Ovary (tissue), 3 donors: ENCODE measurements at regions not wholly inside any gene's neighbourhood (a gene's known extent, or its start where the extent isn't known, plus 50 kb on each side); places are given as distances from the start of the nearest gene placed in this dataset.

Source experiments
- CTCF ChIP-seq, 3 donors: fragments of 450-650 bp in 2 of 3; fragments of 200-600 bp in 1 of 3; IDR thresholded peaks; one replicate each; pipeline versions ENCODE4 v1.5.1 to v1.8.0; 2016 to 2022; ENCODE audit warnings: antibody characterized with exemption in 3 of 3, mild to moderate bottlenecking in 1 of 3
- POLR2A ChIP-seq: fragments of 450-650 bp; IDR thresholded peaks from one replicate; pipeline ENCODE4 v1.6.1; 2017; ENCODE audit warnings: antibody characterized with exemption, mild to moderate bottlenecking, moderate library complexity
- donor health status: DM: no; HTN: no; CAD: no.

DNA sequence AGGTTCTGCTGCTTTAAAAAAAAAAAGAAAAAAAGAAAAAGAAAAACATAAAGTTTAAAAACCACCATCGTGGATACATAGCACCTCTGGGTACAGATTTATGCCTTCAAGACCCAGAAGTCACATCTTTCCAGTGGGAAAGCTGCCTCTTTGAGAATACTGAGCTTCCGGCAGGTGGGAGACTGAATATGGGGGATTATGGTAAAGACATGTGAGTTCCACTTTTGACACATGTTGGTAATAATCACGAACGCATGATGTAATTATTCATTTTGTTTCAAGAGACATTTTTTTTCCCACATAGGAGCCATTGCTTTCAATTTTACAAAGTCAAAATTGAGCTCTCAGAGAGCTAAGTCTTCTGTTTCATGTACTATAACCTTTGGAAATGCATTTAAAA lies 229.7 kb upstream of the CDH5 start:
- no peak for TF ChIP-seq CTCF (IDR thresholded peaks at IDR 0.05)
- TF ChIP-seq POLR2A = no peak
